ENCODE measurements at regions not wholly inside any gene's neighbourhood (a gene's known extent, or its start where the extent isn't known, plus 50 kb on each side); places are given as distances from the start of the nearest gene placed in this dataset.
"Not testable (repeated sequence)": the region's sequence is repeated elsewhere in the genome, so short reads cannot be mapped to it uniquely, and the experiment has no call there.

- no peak for DNase-seq (ENCODE audit: extremely low read depth in 1 of 11, low read depth in 9 of 11, low spot score in 4 of 11)
Observed at GRCh38 chr2:8344144-8345097, 337.4 kb upstream of the ID2 start.

DNA sequence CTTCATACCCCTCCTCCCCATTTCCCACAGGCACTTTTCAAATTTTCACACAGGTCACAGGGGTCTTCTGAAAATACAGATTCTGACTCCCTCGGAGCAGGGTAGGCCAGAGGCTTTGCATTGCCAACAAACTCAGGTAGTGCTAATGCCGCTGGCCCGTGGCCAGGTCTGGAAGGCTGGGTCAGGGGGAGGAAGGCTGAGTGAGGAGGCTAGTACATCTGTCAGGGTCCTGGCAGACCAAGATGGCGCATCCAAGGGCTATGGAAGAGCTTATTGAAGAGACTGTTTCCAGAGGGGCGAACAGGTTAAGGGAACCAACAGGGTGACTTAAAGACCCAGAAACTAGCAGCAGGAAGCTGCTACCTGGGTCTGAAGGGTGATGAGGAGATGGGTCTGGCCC is 336.7 kb upstream of the ID2 start:
- DNase-seq (ENCODE audit: extremely low read depth in 1 of 11, low read depth in 9 of 11, low spot score in 4 of 11) = no peak

- no peak for DNase-seq (ENCODE audit: extremely low read depth in 1 of 11, low read depth in 9 of 11, low spot score in 4 of 11)
Observed at GRCh38 chr2:8346208-8346607, 335.6 kb upstream of the ID2 start.

- no peak for DNase-seq (ENCODE audit: extremely low read depth in 1 of 11, low read depth in 9 of 11, low spot score in 4 of 11)
Observed at GRCh38 chr2:8346706-8347430, 335.0 kb upstream of the ID2 start.

DNA sequence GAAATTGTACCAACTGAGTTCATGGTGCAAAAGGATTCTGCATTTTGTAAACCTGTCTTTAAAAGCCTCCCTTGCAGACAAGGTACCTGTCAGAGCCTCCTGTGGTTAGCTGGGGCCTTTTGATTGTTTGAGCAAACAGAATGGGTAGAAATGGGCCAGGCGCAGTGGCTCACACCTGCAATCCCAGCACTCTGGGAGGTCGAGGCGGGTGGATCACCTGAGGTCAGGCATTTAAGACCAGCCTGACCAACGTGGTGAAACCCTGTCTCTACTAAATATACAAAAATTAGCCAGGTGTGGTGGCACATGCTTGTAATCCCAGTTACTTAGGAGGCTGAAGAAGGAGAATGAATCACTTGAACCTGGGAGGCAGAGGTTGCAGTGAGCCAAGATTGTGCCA is 332.9 kb upstream of the ID2 start:
- DNase-seq (ENCODE audit: extremely low read depth in 1 of 11, low read depth in 9 of 11, low spot score in 4 of 11) = not testable (repeated sequence)

DNA sequence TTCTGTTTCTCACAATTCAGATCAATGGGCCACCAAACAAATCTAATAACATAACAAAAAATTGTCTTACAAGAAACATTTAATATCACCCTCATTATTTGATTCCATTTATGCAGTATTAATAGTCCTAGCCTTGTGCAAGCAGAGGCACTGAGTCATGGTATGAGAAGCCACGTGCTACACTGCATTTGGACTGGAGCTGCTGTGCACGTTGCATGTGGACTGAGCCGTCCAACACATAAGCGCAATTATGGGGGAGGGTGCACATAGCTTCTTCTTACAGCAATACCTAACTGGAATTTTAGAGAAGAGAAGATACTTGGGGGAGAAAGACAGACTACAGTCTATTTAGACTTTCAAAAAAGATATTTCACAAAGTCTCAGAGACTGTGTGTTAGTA is 329.6 kb upstream of the ID2 start:
- no peak for DNase-seq (ENCODE audit: extremely low read depth in 1 of 11, low read depth in 9 of 11, low spot score in 4 of 11)

GRCh38 chr2:8352989-8353388 is 328.9 kb upstream of the ID2 start:
- DNase-seq (ENCODE audit: extremely low read depth in 1 of 11, low read depth in 9 of 11, low spot score in 4 of 11) = no peak

- DNase-seq (ENCODE audit: extremely low read depth in 1 of 11, low read depth in 9 of 11, low spot score in 4 of 11) = no peak
Observed at GRCh38 chr2:8355102-8355859, 326.6 kb upstream of the ID2 start.

- DNase-seq (ENCODE audit: extremely low read depth in 1 of 11, low read depth in 9 of 11, low spot score in 4 of 11) = no peak
Observed at GRCh38 chr2:8357738-8358518, 323.9 kb upstream of the ID2 start.

DNA sequence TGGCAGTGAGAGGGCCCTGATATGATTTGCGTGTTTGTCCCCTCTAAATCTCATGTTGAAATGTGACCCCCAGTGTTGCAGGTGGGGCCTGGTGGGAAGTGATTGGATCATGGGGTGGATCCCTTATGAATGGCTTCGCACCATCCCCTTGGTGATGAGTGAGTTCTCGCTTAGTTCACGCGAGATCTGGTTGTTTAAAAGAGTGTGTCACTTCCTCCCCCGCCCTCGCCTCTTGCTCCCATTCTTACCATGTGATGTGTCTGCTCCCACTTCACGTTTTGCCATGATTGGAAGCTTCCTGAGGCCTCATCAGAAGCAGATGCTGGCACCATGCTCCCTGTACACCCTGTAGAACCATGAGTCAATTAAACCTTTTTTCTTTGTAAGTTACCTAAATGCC is 319.9 kb upstream of the ID2 start:
- no peak for DNase-seq (ENCODE audit: extremely low read depth in 1 of 11, low read depth in 9 of 11, low spot score in 4 of 11)

- no peak for DNase-seq (ENCODE audit: extremely low read depth in 1 of 11, low read depth in 9 of 11, low spot score in 4 of 11)
Observed at GRCh38 chr2:8363161-8363560, 318.7 kb upstream of the ID2 start.

DNA sequence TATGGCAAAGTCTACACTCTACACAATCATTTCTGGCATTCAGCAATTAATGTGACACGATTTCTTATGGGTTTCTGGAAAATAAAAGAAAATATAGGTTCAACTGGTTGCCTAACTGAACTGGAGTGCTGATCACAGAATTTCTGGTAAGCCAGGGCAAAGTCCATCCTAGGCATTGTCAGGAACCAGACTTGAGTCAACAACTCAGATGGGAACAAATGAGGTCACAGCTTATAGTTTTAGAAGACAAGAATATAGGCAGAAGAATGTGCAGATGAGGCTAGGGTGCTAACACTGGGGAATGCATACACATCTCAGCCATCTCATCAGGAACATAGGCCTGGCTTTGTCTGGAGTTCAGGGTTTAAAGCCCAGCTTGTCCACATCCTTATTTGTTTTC is 317.2 kb upstream of the ID2 start:
- DNase-seq (ENCODE audit: extremely low read depth in 1 of 11, low read depth in 9 of 11, low spot score in 4 of 11) = no peak

GRCh38 chr2:8365331-8365910 is 316.4 kb upstream of the ID2 start:
- no peak for DNase-seq (ENCODE audit: extremely low read depth in 1 of 11, low read depth in 9 of 11, low spot score in 4 of 11)

DNA sequence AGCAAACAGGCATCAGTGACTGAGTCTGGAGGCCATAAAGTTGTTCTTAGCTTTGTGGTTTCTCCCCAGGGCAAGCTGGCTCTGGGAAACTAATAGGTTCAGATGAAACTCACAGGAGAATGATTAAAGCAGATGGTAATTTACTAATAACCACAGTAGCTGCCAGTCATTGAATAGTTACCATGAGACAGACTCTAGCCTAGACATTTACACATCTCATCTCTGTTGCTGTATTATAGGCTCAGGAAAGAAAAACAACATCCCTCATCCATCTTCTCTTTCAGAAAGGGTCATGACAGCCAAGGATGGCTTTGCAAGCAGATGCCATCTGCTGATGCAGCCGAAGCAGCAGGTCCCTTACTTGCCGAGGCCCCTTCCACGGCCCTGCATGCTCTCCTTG is 314.0 kb upstream of the ID2 start:
- no peak for DNase-seq (ENCODE audit: extremely low read depth in 1 of 11, low read depth in 9 of 11, low spot score in 4 of 11)

- DNase-seq (ENCODE audit: extremely low read depth in 1 of 11, low read depth in 9 of 11, low spot score in 4 of 11) = no peak
Observed at GRCh38 chr2:8368463-8368862, 313.4 kb upstream of the ID2 start.

DNA sequence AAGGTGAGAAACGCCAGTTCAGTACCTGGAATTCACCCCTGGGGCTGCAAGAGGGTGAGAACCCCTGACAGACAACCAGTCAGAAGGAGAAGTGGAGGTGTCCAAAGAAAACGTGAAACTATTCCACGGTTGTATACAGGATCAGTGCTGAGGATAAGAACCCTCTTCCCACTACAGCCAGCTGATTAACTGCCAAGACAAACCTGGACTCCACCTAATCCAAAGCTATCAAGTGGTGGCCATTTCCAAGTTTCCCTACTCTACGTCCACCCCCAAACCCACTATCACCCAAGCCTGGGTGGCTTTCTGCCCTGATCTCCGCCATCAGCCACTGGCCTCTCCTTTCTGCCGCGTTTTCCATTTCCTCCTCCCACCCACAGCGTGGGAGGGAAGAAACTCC is 312.3 kb upstream of the ID2 start:
- DNase-seq (ENCODE audit: extremely low read depth in 1 of 11, low read depth in 9 of 11, low spot score in 4 of 11) = no peak

GRCh38 chr2:8370258-8370802 is 311.5 kb upstream of the ID2 start:
- DNase-seq (ENCODE audit: extremely low read depth in 1 of 11, low read depth in 9 of 11, low spot score in 4 of 11) = no peak

- DNase-seq (ENCODE audit: extremely low read depth in 1 of 11, low read depth in 9 of 11, low spot score in 4 of 11) = no peak
Observed at GRCh38 chr2:8371653-8372052, 310.2 kb upstream of the ID2 start.

Data from renal cortex interstitium (tissue), 11 donors.